GM18909 (cell line): ENCODE measurements at regions not wholly inside any gene's neighbourhood (a gene's known extent, or its start where the extent isn't known, plus 50 kb on each side); places are given as distances from the start of the nearest gene placed in this dataset.

Experiments
- ATAC-seq: cut with Tn5 transposase; IDR thresholded peaks from one replicate; pipeline ENCODE4 v1.9.1; 2021; ENCODE audit warnings: mild to moderate bottlenecking; ENCODE audit not compliant: unreplicated experiment, poor library complexity

DNA sequence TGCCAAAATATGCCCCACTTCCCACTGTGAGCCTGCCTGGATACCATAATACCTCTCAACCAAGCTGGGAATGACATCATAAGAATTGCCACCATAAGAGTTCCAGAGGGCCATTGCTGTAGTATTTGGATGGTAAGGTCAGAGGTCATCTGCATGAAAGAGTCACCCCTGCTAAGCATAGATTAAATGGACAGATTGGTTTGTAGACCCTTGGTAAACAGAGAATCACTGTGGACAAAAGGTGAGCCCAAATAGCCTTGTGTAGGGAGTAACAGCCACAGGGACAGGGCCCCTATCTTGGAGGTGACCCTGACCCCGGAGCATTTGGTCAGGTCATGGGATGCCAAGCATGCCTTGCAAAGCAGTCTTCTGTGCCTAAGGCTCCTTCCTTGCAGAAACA is 129.7 kb downstream of the GPAM start:
- ATAC-seq = no peak

DNA sequence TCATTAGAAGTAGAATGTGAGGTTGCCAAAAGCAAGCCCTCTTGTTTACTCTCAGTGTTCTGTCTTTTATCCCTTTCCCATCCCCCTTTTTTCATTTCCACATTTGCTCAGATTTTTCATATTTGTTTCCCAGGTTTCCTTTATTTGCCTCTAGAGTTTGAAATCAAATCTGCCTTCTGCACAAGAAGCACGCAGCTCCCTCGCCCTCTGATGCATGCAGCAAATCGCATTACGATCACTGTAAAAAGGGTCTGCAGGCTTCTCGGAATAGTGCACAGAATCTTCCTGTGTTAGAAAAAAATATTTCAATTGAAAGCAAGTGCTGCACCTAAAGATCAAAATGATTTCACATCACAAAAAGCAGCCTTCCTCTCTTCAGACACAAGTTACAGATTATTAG is 129.0 kb downstream of the GPAM start:
- ATAC-seq = no peak

DNA sequence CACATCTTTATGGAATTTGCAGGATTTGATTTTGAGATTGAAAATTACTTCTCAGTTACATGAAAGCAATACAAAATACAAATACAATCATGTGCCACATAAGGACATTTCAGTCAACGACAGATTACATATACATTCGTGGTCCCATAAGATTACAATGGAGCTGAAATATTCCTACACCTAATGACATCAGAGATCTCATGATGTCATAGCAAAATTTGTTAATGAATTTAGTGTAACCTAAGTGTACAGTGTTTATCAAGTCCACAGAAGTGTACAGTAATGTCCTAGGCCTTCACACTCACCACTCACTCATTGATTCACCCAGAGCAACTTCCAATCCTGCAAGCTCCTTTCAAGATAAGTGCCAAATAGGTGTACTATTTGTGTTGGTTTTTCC is 126.5 kb downstream of the GPAM start:
- ATAC-seq = no peak

DNA sequence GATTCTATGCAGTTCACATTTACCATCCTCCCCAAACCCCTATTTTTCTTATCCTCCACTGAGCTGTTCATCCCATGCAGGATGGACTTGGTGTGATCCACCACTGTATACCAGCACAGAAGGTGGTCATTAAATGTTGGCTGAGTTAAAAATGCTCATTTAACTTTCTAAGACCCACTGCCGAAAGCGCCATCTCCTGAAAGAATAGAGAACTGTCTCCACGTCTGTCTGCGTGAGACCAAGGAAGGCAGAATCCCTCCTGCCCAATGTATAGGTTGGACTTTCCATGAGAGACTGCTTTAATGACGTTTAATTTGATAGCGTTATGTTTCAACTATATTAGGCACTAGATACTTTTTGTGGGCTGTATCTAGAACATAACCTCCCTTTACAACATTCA is 124.3 kb downstream of the GPAM start:
- no peak for ATAC-seq

DNA sequence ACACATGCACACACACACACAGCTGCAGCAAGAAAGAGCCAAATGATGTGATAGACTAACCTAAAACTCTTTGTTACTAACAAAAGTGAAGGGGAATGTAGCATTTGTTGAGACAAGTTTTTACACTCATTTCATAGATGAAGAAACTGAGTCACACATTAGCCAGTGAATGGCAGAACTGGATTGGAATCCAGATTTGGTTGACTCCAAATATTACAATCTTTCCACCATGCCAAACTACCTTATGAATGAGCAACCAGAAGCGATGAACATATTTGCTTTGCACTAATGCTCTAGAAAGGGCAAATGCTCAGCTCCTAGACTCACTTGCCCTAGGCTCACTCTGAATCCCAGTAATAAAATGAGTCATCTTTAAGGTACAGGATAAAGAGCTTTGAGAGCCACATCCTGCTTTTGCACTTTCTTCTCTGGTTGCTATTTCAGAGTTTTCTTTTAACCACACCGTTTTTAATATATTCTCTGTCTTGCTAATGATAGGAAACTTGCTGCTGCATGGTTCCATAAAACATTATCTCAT is 111.9 kb downstream of the GPAM start:
- no peak for ATAC-seq

DNA sequence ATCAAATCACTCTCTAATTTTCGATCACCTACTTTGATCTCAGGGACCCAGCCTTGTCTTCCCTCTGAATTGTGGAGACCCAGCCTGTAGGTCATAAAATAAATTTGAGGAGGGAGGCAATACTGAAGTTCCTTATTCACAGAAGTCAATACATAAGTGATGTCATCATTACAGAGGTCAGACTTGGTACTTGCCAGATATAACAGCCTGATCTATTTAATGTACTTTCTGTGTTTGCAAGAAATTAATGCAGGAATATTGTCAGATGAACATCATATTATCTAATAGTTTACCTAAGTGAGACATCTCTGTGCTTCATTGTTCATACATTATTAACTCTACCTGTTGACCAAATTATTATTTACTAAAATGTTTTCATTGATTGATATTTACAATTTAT is 105.6 kb downstream of the GPAM start:
- ATAC-seq = no peak

DNA sequence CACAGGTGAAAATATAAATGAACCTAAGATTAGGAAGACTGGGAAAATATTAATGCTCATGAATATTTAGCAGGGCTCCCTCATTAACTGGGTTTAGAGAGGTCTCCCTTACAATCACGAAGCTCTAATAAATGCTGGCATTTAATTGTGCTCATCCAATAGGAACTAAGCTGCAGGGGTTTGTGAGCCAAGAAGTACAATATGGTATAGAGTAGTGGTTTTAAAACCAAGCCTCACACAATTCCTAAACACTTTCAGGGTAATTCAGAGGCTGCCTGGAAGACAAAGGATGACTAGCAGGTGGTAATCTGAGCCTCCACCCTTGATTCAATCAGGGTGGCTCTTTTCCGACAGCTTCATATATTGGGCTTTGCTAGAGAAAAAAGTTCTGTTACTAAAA is 103.3 kb downstream of the GPAM start:
- no peak for ATAC-seq

DNA sequence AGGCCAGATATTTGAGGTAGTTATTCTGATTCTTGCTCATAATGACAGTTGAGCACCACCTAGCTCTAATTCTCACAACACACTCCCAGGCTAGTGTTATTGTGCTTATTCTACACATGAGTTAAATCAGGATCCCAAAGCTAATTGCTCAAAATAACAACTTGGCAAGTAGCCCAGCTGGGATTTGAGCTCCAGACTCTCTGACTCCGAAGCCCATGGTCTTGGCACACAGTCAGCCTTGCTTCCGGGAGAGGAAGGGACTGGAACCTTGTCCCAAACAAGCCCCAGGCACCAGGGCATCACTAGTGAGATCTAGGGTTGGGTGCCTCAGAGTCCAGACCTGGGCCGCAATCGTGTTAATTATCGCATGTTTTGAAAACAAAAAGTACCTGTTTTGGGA is 101.4 kb downstream of the GPAM start:
- ATAC-seq = no peak

DNA sequence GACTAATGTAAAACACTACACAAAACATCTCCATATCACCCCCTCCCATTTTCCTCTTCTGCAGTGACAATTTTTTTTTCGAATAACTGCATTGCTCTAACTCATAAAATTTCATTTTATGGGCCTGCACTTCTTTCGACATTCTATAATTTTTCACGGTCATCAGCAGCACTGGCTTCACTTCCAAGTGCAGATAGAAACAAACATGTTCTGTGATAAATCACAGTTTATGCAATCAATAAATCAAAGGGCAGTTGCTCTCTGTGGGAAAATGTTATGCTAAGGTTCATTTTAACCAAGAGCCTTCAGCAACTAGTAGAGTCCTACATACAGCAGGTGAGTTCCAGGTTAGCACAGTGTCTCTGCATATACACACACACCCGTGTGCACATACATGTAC is 100.1 kb downstream of the GPAM start:
- ATAC-seq = no peak

DNA sequence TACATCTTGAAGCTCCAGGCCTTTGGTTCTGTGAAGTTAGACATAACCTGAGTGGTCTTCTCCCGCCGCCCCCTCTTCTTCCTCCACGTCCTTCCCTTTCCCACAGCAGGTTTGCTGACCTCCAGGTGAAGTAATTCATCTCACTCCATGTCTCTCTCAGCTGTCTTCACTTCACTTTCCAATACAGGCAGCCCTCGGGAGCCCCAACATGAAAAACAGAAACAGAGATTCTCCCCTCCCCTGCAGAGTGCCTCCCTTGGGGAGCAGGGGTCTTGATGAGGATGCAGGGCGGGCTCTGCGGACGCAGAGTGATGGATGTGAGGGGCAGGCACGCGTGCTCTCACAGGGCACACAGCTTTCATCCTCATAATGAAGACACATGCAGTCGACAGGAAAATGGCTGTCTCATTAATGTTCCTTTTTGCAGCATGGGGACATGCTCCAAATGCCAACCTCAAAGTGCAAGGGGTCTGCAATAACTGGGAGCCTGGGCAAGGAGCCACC is 95.6 kb downstream of the GPAM start:
- ATAC-seq = no peak

DNA sequence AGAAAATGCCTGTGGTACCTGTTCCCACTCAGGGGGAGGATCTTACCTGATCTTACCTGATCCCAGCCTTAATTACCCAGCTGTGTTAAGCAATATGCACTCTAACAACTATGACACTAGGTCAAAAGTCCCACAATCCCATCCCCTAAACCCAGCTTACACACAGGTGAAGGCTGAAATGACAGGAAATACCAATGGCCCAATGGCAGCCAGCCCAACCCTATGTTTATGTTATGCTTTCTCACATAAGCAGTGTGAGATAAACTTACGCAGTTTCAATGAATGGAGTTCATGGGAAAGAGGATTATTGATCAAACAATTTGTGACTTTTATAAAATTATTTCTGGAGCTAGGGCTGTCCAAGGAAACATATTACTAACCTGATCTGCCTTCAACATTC is 91.9 kb downstream of the GPAM start:
- ATAC-seq = no peak

DNA sequence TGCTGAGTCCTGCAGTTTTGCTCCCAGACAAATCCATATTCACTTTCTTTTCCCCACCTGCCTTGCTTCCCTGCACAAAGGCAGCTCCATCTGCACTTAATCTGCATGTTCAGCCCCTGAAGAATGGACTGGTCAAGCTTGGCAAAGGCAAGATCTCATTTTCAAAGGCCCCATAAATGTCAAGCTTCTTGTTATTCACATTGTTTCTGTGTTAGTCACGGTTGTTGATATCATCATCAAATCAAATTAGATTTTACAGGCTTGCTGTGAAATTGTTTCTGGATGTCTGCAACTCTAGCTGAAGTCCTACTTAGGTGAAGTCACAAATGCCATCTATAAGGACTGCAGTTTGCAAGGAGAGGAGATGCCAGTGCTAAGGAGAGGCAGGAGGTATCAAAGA is 91.0 kb downstream of the GPAM start:
- no peak for ATAC-seq

DNA sequence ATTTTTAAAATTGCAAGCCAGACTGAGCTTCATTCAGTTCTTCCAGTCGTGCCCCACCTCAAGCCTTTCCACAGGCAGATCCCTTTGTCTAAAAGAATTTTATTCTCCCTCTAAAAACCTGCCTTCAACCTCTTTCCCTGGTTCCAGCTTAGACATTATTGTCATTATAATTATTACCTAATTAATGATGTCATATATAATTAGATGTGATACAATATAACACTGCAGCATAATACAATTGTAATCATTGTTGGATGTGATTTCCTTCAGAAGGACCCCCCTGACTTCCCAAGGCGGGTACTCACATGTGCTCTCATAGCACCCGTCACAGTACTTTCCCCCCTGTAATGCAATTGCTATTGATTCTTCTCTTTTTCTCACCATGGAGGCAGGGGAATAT is 88.6 kb downstream of the GPAM start:
- no peak for ATAC-seq

DNA sequence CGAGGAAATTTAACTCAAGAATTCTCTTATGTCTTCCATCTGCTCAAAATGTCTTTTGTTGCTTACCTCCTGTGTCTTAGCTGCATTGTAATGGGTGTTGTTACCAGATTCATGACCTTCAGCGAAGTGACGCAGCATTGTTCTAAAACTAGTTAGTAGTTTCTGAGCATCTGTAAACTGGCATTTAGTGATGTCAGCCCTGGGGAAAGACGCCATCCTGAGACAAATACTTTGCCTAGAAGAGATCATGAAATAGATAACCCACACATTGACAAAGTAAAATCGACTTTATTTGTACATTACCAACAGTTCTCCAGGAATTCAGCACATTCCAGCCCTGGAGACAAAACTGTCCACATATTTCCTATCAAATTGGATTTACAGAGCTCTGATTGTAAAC is 87.8 kb downstream of the GPAM start:
- ATAC-seq = no peak

DNA sequence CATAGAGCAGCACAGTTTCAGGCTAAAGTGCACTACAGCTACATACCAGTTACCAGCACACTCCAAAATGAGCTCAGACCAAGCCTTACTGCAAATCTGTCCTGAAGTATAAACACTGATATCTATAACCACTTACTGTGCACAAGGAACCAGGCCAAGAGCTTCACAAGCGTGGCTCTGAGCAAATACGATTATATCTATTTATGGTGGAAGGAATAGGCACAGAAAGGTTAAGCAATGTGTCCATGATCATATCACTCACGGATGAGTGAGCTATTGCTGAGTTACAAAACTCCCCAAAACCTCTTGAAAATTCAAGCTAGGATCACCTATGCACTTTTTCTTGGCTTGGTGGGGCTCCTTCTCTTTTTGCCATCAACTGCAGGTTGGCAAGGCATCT is 84.9 kb downstream of the GPAM start:
- ATAC-seq = no peak
